DMS53 treated with DMSO at 0.1 percent for 48 hours (cell line): ENCODE measurements at regions not wholly inside any gene's neighbourhood (a gene's known extent, or its start where the extent isn't known, plus 50 kb on each side); places are given as distances from the start of the nearest gene placed in this dataset.
A peak's percentile ranks its signal among the peaks of the same experiment; 100 is the strongest.
"Not testable (repeated sequence)": the region's sequence is repeated elsewhere in the genome, so short reads cannot be mapped to it uniquely, and the experiment has no call there.

Experiments
- DNase-seq: peaks from one replicate; lab custom pipeline; 2025; ENCODE audit not compliant: unreplicated experiment; lab: John Stamatoyannopoulos, UW

DNA sequence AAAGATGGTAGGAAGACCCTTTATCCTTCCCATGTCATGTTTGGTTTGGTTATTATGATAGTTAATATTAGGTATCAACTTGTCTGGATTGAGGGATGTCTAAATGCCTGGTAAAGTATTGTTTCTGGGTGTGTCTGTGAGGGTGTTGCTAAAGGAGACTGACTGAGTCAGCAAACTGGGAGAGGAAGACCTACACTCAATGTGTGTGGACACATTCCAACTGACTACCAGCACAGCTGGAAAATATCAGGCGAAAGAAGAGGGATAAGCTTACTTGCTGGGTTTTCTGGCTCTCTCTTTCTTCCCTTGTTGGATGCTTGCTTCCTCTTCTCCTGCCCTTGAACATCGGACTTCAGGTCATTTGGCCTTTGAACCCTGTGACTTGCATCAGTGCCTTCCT lies 1227.6 kb upstream of the EPHA6 start:
- no peak for DNase-seq

DNA sequence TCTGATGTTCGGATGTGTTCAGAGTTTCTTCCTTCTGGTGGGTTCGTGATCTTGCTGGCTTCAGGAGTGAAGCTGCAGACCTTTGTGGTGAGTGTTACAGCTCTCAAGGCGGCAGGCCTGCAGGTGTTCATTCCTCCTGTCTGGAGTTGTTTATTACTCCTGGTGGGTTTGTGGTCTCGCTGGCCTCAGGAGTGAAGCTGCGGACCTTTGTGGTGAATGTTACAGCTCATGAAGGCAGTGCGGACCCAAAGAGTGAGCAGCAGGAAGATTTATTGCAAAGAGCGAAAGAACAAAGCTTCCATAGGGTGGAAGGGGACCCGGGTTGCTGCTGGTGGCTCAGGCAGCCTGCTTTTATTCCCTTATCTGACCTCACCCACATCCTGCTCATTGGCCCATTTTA lies 1226.8 kb upstream of the EPHA6 start:
- DNase-seq, result not testable (repeated sequence)

DNA sequence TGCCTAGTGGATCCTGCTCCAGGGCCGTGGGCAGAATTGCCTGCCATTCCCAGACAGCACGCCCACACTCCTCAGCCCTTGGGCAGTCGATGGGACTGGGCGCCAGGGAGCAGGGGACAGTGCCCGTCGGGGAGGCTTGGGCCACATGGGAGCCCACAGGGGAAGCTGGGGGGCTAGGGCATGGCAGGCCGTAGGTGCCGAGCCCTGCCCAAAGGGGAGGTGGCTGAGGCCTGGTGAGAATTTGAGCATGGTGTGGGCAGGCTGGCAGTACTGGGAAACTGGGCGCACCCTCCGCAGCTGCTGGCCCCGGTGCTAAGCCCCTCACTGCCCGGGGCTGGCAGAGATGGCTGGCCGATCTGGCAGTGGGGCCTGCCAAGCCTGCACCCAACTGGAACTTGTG lies 1225.9 kb upstream of the EPHA6 start:
- no peak for DNase-seq

DNA sequence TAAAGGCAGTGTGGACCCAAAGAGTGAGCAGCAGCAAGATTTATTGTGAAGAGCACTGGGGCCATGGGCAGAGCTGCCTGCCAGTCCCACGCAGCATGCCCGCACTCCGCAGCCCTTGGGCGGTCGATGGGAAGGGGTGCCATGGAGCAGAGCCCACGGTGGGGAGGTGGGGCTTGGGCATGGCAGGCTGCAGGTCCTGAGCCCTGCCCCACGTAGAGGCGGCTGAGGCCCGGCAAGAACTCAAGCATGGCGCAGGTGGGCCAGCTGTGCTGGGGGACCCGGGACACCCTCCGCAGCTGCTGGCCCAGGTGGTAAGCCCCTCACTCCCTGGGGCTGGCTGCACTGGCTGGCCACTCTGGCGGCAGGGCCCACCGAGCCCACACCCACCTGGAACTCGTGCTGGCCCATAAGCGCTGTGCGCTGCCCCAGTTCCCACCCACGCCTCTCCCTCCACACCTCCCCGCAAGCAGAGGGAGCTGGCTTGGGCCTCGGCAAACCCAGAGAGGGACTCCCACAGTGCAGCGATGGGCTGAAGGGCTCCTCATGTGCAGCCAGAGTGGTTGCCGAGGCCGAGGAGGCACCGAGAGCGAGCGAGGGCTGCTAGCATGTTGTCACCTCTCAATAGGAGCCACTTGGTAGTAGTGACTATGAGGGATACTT lies 1218.8 kb upstream of the EPHA6 start:
- no peak for DNase-seq

DNA sequence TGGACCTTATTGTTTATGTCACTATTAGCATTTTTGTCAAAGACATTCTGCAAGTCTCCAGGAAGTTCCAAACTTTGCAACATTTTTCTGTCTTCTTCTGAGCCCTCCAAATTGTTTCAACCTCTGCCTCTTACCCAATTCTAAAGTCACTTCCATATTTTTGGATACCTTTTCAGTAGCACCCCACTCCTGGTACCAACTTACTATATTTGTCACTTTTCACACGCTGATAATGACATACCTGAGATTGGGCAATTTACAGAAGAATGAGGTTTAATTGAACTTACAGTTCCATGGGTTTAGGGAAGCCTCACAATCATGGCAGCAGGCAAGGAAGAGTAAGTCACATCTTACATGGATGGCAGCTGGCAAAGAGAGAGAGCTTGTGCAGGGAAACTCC lies 1206.5 kb upstream of the EPHA6 start:
- DNase-seq, result no peak

DNA sequence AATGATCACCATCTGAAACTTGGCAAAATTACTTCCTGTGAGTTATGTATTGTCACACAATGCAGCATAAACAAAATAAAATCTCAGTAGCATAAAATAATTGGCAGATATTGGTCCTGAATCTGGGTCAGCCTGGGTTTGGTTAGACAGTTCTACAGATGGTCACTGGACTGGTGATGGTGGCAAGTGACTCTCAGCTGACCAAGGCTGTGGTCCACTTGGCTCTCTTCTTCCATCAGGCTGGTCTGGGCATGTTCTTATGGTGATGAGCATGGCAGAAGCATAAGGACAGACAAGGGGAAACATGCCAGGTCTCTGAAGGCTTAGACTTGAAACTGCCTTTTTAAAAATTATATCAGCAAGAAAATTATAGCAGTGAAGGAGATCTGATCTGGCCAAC lies 1205.0 kb upstream of the EPHA6 start:
- no peak for DNase-seq

DNA sequence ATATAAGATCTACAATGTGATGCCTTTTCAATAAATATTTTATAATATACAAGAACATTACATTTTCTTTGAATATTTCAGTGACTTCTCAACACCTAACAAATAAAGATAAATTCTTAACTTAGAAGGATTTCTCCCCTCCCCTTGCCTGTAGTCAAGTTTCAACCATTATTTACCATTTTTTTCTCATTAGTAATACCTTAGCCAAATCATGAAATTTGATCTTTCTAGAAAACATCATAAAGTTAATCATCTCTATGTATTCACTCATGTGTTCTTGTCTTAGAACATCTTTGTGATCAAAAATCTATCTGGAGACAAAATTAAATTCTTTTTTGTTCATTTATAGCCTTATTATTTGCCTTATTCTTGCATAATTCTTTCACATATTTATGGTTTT lies 1201.8 kb upstream of the EPHA6 start:
- no peak for DNase-seq

DNA sequence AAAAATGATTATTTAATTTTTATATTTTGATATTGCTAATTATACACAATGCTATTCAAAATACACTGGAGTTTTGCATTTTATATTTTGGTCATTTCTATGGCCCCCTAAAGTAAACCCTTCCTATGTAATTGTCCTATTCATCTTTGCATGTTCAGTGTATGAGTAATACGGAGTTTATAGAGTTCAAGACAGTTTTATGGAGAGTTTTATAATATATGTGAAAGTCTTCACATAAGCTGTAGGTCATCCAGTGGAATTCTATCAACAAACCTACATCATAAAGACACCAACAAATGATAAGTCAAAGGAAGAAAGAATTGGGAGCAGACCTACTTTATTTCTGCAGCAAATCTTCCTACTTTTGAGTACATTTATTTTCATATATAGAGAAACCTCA lies 1200.4 kb upstream of the EPHA6 start:
- DNase-seq, result no peak

DNA sequence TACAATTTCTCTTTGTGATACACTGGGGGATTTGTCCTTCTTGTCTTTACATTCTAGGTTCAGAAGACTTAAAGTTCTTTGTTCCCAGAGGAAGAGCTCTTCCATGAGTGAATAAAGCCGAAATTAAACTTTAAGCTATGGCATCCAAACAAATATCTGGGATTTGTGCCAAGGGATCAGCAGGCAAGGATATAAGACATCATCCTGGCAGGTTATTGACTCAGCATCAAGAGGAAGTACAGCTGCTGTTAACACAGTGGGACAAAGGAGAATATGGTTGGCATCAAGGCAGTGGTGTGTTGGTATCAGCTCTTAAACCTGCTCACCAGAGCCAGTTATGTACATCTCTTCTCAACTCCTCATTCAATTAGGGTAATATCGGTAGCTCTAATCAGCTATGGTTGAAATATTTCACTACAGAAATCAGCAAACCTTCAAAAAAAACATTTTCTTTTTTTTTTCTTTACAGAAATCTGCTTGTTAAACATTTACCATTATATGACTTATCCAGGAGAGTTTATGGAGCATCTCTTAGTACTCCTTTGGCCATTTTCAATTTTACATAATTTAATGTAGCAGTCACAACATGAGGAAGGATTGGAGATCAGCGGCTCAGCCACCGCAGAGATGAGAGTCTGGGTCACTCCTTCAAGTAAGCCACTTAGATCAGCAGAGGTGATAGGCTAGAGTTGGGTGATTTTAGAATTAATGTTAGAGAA lies 1198.6 kb upstream of the EPHA6 start:
- DNase-seq, result peak; percentile 65

DNA sequence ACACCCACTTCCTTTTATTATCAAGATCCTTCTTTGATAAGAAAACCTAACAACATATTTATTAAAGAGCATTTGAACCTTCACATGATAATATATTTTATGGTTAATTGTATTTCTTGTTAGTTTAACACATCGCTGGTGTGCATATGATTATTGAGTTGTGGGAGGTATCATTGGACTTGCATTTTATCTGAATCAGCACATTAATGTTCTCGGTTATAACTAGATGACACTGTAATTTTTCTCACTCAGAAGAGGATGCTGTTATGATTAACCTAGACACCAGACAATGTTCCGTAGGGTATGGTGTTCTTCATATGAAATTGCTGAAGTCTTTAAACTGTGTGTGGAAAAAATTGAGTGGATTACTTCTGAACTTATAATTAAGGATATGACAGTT lies 1188.3 kb upstream of the EPHA6 start:
- no peak for DNase-seq

DNA sequence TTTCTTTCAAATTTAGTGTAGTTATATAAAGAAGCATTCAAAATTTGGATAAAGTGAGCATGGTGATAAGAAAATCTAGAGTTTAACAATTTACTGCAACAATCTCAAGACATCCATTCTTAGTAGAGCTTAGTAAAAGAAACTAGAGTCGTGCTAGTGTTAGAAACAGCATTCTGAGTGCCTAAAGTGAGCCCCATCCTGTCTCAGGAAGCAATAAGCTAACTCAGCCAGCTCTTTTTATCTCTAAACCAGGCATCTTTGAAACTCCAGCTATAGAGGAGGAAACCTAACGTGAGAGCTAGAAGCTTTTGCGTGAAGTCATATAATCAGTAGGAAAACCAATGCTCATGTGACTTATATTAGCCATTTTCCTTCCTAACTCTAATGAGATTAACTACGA lies 1187.1 kb upstream of the EPHA6 start:
- DNase-seq, result no peak

DNA sequence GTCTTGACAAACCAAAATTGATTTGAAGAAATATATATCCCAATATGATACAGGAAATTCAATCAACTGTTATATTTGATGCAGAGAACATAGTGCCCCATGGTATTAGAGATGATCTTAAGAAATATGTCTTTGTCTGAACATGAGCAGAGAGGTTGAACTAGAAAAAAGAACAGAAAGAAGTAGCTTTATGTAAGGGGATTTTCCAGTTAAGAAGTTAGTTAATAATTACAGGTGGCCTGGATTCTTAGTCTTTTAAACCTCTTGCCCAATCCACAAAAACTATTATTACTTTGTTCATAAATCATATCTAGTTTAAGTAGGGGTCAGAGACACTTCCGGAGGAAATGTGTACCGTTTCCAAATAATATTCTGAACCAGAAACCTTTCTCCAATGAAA lies 1186.7 kb upstream of the EPHA6 start:
- no peak for DNase-seq

DNA sequence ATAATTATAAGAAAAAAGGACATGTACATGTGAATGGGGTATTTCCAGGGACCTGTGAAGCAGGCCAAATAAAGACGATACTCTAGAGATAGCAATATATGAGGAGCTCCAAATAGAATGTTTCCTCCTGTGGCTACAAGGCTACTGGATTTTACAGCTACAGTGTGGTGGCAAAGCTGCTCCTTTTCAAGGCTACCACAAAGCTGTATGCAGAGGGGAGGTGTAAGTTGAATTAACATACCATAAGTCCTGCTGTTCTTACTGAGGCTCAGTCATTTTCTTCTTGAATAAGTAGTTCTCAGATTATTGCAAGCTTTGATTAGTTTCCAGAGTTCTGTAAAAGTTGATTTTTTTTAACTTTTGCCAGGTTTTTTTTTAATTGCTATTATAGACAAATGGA lies 1184.6 kb upstream of the EPHA6 start:
- DNase-seq, result no peak

DNA sequence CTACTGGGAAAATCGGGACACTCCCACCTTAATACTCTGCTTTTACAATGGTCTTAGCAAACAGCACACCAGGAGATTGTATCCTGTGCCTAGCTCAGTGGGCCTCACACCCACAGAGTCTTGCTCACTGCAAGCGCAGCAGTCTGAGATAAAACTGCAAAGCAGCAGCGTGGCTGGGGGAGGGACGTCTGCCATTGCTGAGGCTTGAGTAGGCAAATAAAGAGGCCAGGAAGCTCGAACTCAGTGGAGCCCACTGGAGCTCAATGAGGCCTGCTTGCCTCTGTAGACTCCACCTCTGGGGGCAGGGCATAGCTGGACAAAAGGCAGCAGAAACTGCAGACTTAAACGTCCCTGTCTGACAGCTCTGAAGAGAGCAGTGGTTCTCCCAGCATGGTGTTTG lies 1169.1 kb upstream of the EPHA6 start:
- no peak for DNase-seq

DNA sequence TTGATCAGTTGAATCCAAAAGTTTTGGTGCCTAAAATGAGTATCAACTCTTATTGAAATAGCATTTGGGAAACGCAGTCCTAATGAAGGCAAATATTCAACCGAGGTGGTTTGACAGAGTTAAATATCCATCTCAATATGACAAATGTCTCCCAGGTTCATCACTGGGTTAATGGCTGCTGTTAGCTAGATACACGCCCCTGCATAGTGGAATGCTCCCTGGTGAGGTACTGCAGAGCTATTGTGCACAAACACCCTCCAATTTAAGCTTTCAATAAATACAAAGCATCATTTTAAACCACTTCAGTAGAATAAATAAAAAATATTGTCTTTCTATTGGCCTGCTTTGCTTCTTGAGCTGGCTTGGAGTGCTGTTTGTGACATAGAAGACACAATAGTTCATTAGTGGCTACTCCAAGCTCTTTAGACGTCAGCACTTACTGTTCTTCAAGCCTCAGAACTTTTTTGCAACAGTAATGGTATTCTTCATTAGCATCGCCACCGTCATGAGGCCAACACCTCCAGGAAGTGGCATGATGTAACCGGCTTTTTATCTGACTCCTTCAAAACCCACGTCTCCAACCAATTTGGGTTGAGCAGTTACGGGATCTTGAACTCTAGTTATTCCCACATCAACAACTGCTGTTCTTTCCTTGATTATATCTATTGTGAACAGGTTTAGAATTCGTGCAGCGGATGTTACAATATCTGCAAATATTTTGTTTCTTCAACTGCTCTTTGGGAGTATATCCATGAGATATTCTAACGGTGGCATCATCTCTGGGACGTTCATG lies 1159.6 kb upstream of the EPHA6 start:
- DNase-seq, result no peak

DNA sequence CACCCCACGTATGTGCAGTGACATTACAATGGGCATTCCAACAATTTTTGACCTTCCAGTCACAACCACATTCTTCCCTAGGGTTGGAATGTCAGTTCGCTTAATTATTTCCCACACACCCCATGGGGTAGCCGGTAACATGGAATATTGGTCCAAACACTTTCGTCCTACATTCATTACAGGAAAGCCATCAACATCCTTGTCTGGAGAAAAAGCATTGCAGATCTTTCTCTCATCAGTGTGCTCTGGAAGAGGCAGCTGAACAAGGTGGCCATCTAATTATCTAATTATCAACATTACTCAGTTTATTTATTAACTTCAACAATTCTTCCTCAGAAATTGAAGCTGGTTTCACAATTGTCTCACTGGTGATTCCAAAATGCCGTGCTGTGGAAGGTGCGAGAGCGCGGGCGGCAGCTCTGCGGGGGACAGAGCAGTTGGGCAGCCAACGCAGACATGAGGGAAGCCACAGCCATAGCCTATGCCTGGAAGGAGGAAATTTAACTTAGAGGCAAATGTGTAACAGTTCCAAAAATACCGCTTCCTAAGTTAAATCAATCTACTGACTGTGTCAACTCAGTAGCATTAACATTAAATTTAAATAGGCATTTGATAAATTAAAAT lies 1158.9 kb upstream of the EPHA6 start:
- no peak for DNase-seq

DNA sequence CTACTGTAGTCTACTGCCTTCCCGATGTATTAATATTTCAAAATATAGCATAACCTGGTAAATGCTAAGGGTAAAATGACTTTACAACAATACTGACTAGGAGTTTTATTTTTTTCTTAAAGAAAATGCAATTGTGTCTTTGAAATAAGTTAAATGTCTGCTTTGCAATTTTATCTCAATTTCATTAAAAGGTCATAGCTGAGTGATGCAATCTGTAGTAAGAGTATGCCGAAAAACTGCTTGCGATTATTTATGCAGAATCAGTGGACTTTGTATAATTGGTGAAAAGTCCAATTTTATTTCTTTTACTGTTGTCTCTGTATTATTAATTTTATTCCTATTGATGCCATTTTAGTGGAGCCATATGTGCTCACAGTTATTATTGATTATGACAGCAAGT lies 1143.6 kb upstream of the EPHA6 start:
- no peak for DNase-seq

DNA sequence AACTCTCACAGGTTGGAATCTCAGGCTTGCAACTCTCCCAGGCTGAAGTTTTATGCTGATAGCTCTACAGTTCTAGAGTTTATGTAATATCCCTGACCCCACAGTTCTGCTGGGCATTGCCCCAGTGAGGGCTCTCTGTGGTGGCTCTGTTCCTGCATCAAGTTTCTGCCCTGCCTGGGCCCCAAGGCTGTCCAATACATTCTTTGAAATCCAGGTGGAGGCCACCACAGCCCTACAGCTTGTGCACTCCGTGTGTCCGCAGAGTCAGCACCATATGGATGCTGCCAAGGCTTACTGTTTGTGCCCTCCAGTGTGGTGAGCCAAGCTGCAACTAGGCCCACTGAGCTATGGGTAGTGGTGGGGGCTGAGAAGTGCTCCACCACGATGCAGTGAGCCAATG lies 1141.2 kb upstream of the EPHA6 start:
- DNase-seq, result no peak

DNA sequence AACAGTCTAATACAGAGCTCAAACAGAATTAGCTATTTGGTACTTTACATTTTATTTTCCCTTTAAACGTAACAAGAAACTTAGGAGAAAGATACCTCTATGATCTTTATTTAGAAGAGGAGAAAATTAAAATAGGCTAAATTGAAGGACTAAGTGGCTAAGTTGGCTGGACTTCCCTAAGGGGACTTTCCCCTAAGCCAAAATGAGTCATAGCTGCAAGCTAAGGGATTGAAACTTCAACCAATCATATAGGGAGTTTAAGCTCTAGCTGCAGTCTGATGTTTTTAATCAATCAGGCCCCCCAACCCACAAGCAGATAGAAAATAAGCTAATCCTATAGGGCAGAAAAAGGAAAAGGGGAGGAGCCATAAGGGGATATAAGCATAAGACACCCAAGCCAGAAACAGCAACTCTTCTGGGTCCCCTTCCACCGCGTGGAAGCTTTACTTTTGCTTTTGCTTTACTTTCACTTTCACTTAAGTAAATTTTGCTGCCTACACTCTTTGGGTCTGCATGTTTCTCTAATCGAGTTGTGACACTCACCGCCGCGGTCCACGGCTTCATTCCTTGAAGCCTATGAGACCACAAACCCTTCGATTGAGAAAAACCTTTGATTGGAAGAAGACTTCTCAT lies 1108.5 kb upstream of the EPHA6 start:
- peak; percentile 49 for DNase-seq

DNA sequence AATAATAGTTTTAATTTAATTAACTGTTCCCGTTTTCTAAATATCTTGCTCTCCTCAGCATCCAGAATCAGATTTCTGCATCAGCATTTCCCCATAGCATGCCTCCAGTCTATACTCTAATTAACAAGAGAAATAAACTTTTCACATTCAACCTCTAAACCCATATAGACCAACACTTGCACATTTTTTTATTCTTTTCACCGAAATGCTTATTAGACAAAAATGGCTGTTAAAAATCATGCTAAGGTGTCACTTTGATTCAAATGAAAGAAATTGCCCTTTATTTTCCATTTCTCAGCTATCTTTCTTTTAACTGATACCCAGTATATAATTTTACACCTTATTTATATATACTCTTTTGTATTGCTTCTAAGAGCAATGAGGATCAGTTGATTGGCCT lies 1107.1 kb upstream of the EPHA6 start:
- no peak for DNase-seq

DNA sequence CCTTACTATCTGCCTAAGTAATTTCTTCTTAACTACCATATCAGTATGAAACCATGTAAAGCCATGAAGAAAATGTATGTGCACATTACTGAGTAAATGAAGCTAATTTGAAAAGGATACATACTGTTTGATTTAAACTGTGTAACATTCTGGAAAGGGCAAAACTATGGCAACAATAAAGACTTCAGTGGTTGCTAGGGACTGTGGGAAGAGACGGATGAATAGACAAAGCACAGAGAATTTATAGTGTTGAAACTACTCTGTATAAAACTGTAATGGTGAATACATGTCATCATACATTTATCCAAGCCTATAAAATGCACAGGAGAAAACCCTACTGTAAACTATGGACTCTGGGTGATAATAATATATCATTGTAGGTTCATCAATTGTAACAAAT lies 1103.7 kb upstream of the EPHA6 start:
- no peak for DNase-seq
